Endodermal cell (in vitro differentiated cells): ENCODE measurements at regions not wholly inside any gene's neighbourhood (a gene's known extent, or its start where the extent isn't known, plus 50 kb on each side); places are given as distances from the start of the nearest gene placed in this dataset.
A peak's percentile ranks its signal among the peaks of the same experiment; 100 is the strongest.

Experiments
- DNase-seq: peaks from one replicate; pipeline ENCODE4 v3.0.0-alpha.2; 2017
- H3K27ac ChIP-seq: 2 replicates; pipeline ENCODE4 v1.5.1; 2013; ENCODE audit warnings: mild to moderate bottlenecking, low read depth, low read length, moderate library complexity
- H3K27me3 ChIP-seq: 2 replicates; pipeline ENCODE4 v1.6.1; 2013; ENCODE audit warnings: mild to moderate bottlenecking, low read length, moderate library complexity; ENCODE audit not compliant: insufficient read depth, control insufficient read depth, poor library complexity, severe bottlenecking
- H3K36me3 ChIP-seq: 2 replicates; pipeline ENCODE4 v1.7.0; 2013; ENCODE audit warnings: mild to moderate bottlenecking, low read length, moderate library complexity; ENCODE audit not compliant: control insufficient read depth, insufficient read depth
- H3K4me1 ChIP-seq: one replicate; pipeline ENCODE4 v1.7.0; 2013; ENCODE audit warnings: low read length; ENCODE audit not compliant: control insufficient read depth, insufficient read depth
- H3K4me3 ChIP-seq: 2 replicates; pipeline ENCODE4 v1.5.1; 2013; ENCODE audit warnings: mild to moderate bottlenecking, low read length, moderate library complexity
- H3K9ac ChIP-seq: 2 replicates; pipeline ENCODE4 v1.6.1; 2013; ENCODE audit warnings: mild to moderate bottlenecking, low read length, moderate library complexity; ENCODE audit not compliant: poor library complexity, severe bottlenecking; ENCODE audit errors: extremely low read depth
- H3K9me3 ChIP-seq: 2 replicates; pipeline ENCODE4 v1.6.1; 2013; ENCODE audit warnings: mild to moderate bottlenecking, low read length, moderate library complexity; ENCODE audit not compliant: control insufficient read depth
- H3K27ac Mint-ChIP-seq: 2 replicates; pipeline ENCODE4 v1.8.0; 2020; ENCODE audit warnings: mixed read lengths
- H3K27me3 Mint-ChIP-seq: 2 replicates; pipeline ENCODE4 v1.8.0; 2021; ENCODE audit warnings: mild to moderate bottlenecking, mixed read lengths; ENCODE audit not compliant: insufficient read depth
- H3K36me3 Mint-ChIP-seq: 2 replicates; pipeline ENCODE4 v1.8.0; 2020; ENCODE audit warnings: low read depth, mixed read lengths
- H3K4me1 Mint-ChIP-seq: 2 replicates; pipeline ENCODE4 v1.8.0; 2020; ENCODE audit warnings: mixed read lengths
- H3K4me3 Mint-ChIP-seq: 2 replicates; pipeline ENCODE4 v1.8.0; 2020; ENCODE audit warnings: mild to moderate bottlenecking, moderate library complexity, mixed read lengths
- H3K9me3 Mint-ChIP-seq: 2 replicates; pipeline ENCODE4 v1.8.0; 2020; ENCODE audit warnings: mild to moderate bottlenecking, mixed read lengths
- CTCF ChIP-seq: fragments of 200-600 bp; sonication (generic); conservative IDR thresholded peaks from 2 replicates; pipeline ENCODE4 v1.5.0; 2021; ENCODE audit warnings: antibody characterized with exemption, mild to moderate bottlenecking
- WGBS, 2 experiments: methylation state at CpG; one replicate each; pipeline versions ENCODE4 v1.1.5 to v1.1.7; 2013; ENCODE audit warnings: missing lambda C conversion rate in 2 of 2, mixed read lengths in 1 of 2; ENCODE audit not compliant: insufficient coverage in 1 of 2, insufficient read length in 1 of 2; 5-methylcytosine and 5-hydroxymethylcytosine counted together

- H3K9me3 ChIP-seq = peaks cover 14% of the 10 kb centered on the region
- H3K4me3 Mint-ChIP-seq = no peak overlapping the region
- peaks cover 63% of the 10 kb centered on the region for H3K27me3 Mint-ChIP-seq
- no peak overlapping the region for H3K4me3 ChIP-seq
- H3K4me1 Mint-ChIP-seq = peaks cover 26% of the 10 kb centered on the region
- no peak overlapping the region for H3K27ac ChIP-seq
- no peak overlapping the region for H3K9ac ChIP-seq
- H3K9me3 Mint-ChIP-seq = peaks cover 20% of the 10 kb centered on the region
- 81 to 83% methylated on average over 11 to 13 of the region's 13 CpGs for WGBS, 2 experiments
- H3K27ac Mint-ChIP-seq = no peak overlapping the region
- no peaks in the 10 kb centered on the region for H3K4me1 ChIP-seq
- H3K27me3 ChIP-seq = peaks cover 9% of the 10 kb centered on the region
- DNase-seq = no peak
- TF ChIP-seq CTCF = no peak
- no peaks in the 10 kb centered on the region for H3K36me3 ChIP-seq
- H3K36me3 Mint-ChIP-seq = no peaks in the 10 kb centered on the region
These were observed 144.7 kb upstream of the IRX3 start for GRCh38 chr16:54431041-54431996.

- Mint-ChIP-seq H3K4me3 (no peak overlapping the region), H3K27ac (no peak overlapping the region), H3K9me3 (peaks cover 20% of the 10 kb centered on the region), H3K27me3 (peaks cover 67% of the 10 kb centered on the region), H3K36me3 (no peaks in the 10 kb centered on the region), H3K4me1 (peaks cover 33% of the 10 kb centered on the region)
- Histone ChIP-seq H3K9me3 (peaks cover 14% of the 10 kb centered on the region), H3K4me3 (no peak overlapping the region), H3K9ac (no peak overlapping the region), H3K4me1 (no peaks in the 10 kb centered on the region), H3K36me3 (no peaks in the 10 kb centered on the region), H3K27ac (no peak overlapping the region), H3K27me3 (peaks cover 9% of the 10 kb centered on the region)
- WGBS, 2 experiments = 15 to 22% methylated on average over 6 to 15 of the region's 15 CpGs
- DNase-seq = peak; percentile 56
- TF ChIP-seq CTCF = no peak
These were observed 144.0 kb upstream of the IRX3 start for GRCh38 chr16:54430491-54431030.

GRCh38 chr16:54429029-54429428, 142.4 kb upstream of the IRX3 start:
- no peak for DNase-seq
- H3K36me3 Mint-ChIP-seq = no peaks in the 10 kb centered on the region
- H3K4me1 ChIP-seq = no peaks in the 10 kb centered on the region
- peaks cover 9% of the 10 kb centered on the region for H3K27me3 ChIP-seq
- H3K4me3 Mint-ChIP-seq = no peak overlapping the region
- peaks cover 35% of the 10 kb centered on the region for H3K4me1 Mint-ChIP-seq
- no peaks in the 10 kb centered on the region for H3K36me3 ChIP-seq
- H3K4me3 ChIP-seq = no peak overlapping the region
- no peak overlapping the region for H3K27ac Mint-ChIP-seq
- no peak for TF ChIP-seq CTCF
- 93 to 95% methylated on average over 4 of the region's 4 CpGs for WGBS, 2 experiments
- no peak overlapping the region for H3K27ac ChIP-seq
- H3K9ac ChIP-seq = no peak overlapping the region
- peaks cover 69% of the 10 kb centered on the region for H3K27me3 Mint-ChIP-seq
- peaks cover 15% of the 10 kb centered on the region for H3K9me3 Mint-ChIP-seq
- H3K9me3 ChIP-seq = peaks cover 14% of the 10 kb centered on the region
